Smooth muscle cell (in vitro differentiated cells): ENCODE measurements at regions not wholly inside any gene's neighbourhood (a gene's known extent, or its start where the extent isn't known, plus 50 kb on each side); places are given as distances from the start of the nearest gene placed in this dataset.

ENCODE experiments used
- DNase-seq: peaks from one replicate; lab custom pipeline; 2025; ENCODE audit not compliant: unreplicated experiment; lab: John Stamatoyannopoulos, UW
- H2AFZ ChIP-seq: fragments of 200-600 bp; sonication (generic); 2 replicates; pipeline ENCODE4 v1.6.0; 2016; ENCODE audit warnings: antibody characterized with exemption, low read depth, mild to moderate bottlenecking
- H3F3A ChIP-seq: fragments of 200-600 bp; sonication (generic); 2 replicates; pipeline ENCODE4 v1.6.0; 2017; ENCODE audit warnings: antibody characterized with exemption, low read depth
- H3K27ac ChIP-seq: fragments of 200-600 bp; sonication (generic); 2 replicates; pipeline ENCODE4 v1.5.1; 2016; ENCODE audit warnings: low read depth, mild to moderate bottlenecking
- H3K27me3 ChIP-seq: fragments of 200-600 bp; sonication (generic); 2 replicates; pipeline ENCODE4 v1.6.1; 2016; ENCODE audit warnings: low read depth, mild to moderate bottlenecking
- H3K36me3 ChIP-seq: fragments of 200-600 bp; sonication (generic); 2 replicates; pipeline ENCODE4 v1.5.1; 2016; ENCODE audit warnings: low read depth
- H3K4me1 ChIP-seq: fragments of 200-600 bp; sonication (generic); 2 replicates; pipeline ENCODE4 v1.5.1; 2016; ENCODE audit warnings: low read depth
- H3K4me2 ChIP-seq: fragments of 200-600 bp; sonication (generic); 2 replicates; pipeline ENCODE4 v1.6.0; 2016; ENCODE audit warnings: mild to moderate bottlenecking
- H3K4me3 ChIP-seq: fragments of 200-600 bp; sonication (generic); 2 replicates; pipeline ENCODE4 v1.5.1; 2016; ENCODE audit warnings: mild to moderate bottlenecking
- H3K79me2 ChIP-seq: fragments of 200-600 bp; sonication (generic); 2 replicates; pipeline ENCODE4 v1.6.0; 2016; ENCODE audit warnings: low read depth, mild to moderate bottlenecking
- H3K9ac ChIP-seq: fragments of 200-600 bp; sonication (generic); 2 replicates; pipeline ENCODE4 v1.6.0; 2016; ENCODE audit warnings: low read depth
- H3K9me3 ChIP-seq: fragments of 200-600 bp; sonication (generic); replicated peaks from 2 replicates; pipeline ENCODE4 v1.5.1; 2016; ENCODE audit warnings: low read depth
- H4K20me1 ChIP-seq: fragments of 200-600 bp; sonication (generic); 2 replicates; pipeline ENCODE4 v1.6.0; 2016; ENCODE audit warnings: low read depth
- WGBS: methylation state at CpG from one replicate; pipeline ENCODE4 v1.1.7; 2016; ENCODE audit warnings: low lambda C conversion rate; 5-methylcytosine and 5-hydroxymethylcytosine counted together
- TF ChIP-seq, protein P1 (sequence below): fragments of 200-600 bp; sonication (generic); IDR thresholded peaks from 2 replicates; pipeline ENCODE4 v1.5.1; 2017; ENCODE audit warnings: borderline replicate concordance, mild to moderate bottlenecking, antibody characterized with exemption; ENCODE audit not compliant: insufficient read depth, poor library complexity, severe bottlenecking

- no peak overlapping the region for H3K4me2 ChIP-seq
- H3K9ac ChIP-seq: no peak overlapping the region
- H3K27ac ChIP-seq: no peak overlapping the region
- H4K20me1 ChIP-seq: no peaks in the 10 kb centered on the region
- no peaks in the 10 kb centered on the region for H3K27me3 ChIP-seq
- H3K79me2 ChIP-seq: no peaks in the 10 kb centered on the region
- H3K4me1 ChIP-seq: no peaks in the 10 kb centered on the region
- H2AFZ ChIP-seq: no peak overlapping the region
- 97% methylated on average over 3 of the region's 3 CpGs for WGBS
- DNase-seq: no peak
- no peaks in the 10 kb centered on the region for H3F3A ChIP-seq
- no peaks in the 10 kb centered on the region for H3K36me3 ChIP-seq
- TF ChIP-seq, protein P1, sequence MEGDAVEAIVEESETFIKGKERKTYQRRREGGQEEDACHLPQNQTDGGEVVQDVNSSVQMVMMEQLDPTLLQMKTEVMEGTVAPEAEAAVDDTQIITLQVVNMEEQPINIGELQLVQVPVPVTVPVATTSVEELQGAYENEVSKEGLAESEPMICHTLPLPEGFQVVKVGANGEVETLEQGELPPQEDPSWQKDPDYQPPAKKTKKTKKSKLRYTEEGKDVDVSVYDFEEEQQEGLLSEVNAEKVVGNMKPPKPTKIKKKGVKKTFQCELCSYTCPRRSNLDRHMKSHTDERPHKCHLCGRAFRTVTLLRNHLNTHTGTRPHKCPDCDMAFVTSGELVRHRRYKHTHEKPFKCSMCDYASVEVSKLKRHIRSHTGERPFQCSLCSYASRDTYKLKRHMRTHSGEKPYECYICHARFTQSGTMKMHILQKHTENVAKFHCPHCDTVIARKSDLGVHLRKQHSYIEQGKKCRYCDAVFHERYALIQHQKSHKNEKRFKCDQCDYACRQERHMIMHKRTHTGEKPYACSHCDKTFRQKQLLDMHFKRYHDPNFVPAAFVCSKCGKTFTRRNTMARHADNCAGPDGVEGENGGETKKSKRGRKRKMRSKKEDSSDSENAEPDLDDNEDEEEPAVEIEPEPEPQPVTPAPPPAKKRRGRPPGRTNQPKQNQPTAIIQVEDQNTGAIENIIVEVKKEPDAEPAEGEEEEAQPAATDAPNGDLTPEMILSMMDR: no peak
- no peak overlapping the region for H3K4me3 ChIP-seq
- H3K9me3 ChIP-seq: no peaks in the 10 kb centered on the region
These were observed 762.8 kb downstream of the PDHA2 start for GRCh38 chr4:96602661-96603060.

DNA sequence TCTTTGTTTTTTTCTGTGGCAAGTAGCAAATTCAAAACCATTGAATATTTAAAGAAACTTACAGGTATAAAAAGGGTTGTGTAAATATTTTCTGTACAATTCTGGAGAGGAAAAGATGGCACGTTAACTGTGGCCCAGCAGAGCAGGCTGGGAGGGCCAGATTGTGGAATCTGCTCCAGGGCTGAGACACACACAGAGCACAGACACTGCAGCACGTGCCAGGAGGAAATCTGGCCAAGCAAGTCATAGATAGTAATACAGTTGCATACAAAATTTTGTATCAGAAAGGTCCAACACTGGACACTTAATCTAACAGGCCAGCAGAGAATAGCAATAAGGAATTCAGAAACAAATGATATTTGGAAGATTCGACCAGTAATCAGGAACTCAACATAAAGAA lies 763.7 kb downstream of the PDHA2 start:
- TF ChIP-seq, protein P1: no peak

GRCh38 chr4:96606451-96606850 lies 766.6 kb downstream of the PDHA2 start:
- DNase-seq: no peak
- Histone ChIP-seq H3K36me3 (no peaks in the 10 kb centered on the region), H3F3A (no peaks in the 10 kb centered on the region), H3K27ac (no peak overlapping the region), H3K79me2 (no peaks in the 10 kb centered on the region), H4K20me1 (no peaks in the 10 kb centered on the region), H3K4me3 (no peak overlapping the region), H3K4me2 (no peak overlapping the region), H3K9ac (no peak overlapping the region), H3K4me1 (no peaks in the 10 kb centered on the region), H3K27me3 (no peaks in the 10 kb centered on the region), H2AFZ (no peak overlapping the region), H3K9me3 (no peaks in the 10 kb centered on the region)
- TF ChIP-seq, protein P1: no peak

More for the DNA sequence above, 763.7 kb downstream of the PDHA2 start:
- H3K79me2 ChIP-seq: no peaks in the 10 kb centered on the region
- H3K4me1 ChIP-seq: no peaks in the 10 kb centered on the region
- H3K9ac ChIP-seq: no peak overlapping the region
- H3K36me3 ChIP-seq: no peaks in the 10 kb centered on the region
- no peaks in the 10 kb centered on the region for H3K27me3 ChIP-seq
- 58% methylated on average over 3 of the region's 3 CpGs for WGBS
- no peak overlapping the region for H3K27ac ChIP-seq
- H3K4me2 ChIP-seq: no peak overlapping the region
- H3K9me3 ChIP-seq: no peaks in the 10 kb centered on the region
- no peak overlapping the region for H3K4me3 ChIP-seq
- no peaks in the 10 kb centered on the region for H3F3A ChIP-seq
- no peaks in the 10 kb centered on the region for H4K20me1 ChIP-seq
- H2AFZ ChIP-seq: no peak overlapping the region
- no peak for DNase-seq

DNA sequence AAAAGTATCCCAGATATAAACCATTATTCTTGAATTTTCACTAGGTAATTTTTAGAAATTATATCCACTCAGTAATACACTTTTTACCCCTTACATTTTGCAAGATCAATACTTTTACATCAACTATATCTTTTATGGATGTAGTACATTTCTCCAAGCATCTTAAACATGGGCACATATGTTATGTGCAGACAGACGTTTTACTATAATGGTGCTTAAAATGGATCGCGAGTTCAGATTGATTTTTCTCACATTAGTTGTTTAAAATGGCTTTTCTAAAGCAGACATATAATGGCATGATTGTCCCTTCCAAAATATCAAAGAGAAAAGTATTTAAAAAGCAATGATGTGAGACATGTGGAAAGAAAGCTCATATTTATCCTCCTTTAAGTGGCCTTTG lies 786.1 kb downstream of the PDHA2 start:
- Histone ChIP-seq H3K4me3 (no peak overlapping the region), H3K36me3 (no peaks in the 10 kb centered on the region), H2AFZ (no peak overlapping the region), H3K9ac (no peak overlapping the region), H3K4me1 (no peaks in the 10 kb centered on the region), H3F3A (no peaks in the 10 kb centered on the region), H3K4me2 (no peak overlapping the region), H4K20me1 (no peaks in the 10 kb centered on the region), H3K27ac (no peak overlapping the region), H3K27me3 (no peaks in the 10 kb centered on the region), H3K9me3 (no peaks in the 10 kb centered on the region), H3K79me2 (no peaks in the 10 kb centered on the region)
- TF ChIP-seq, protein P1: no peak
- WGBS: 96% methylated on average over 3 of the region's 3 CpGs
- no peak for DNase-seq
